ENCODE measurements at regions not wholly inside any gene's neighbourhood (a gene's known extent, or its start where the extent isn't known, plus 50 kb on each side); places are given as distances from the start of the nearest gene placed in this dataset.
A peak's percentile ranks its signal among the peaks of the same experiment; 100 is the strongest.

- DNase-seq (ENCODE audit: low spot score in 2 of 2) = no peak
- intact Hi-C loops (cut with DNase I) = loop anchor here (5.0 kb wide), 1 partner anchor 47 kb away; no protein-coding TSS in a partner anchor
- H3K9me3 ChIP-seq = no peaks in the 10 kb centered on the region
- peak overlapping the region in 1 of 2 donors; percentile 47 for H3K27ac ChIP-seq
- no peak for TF ChIP-seq CTCF (IDR thresholded peaks at IDR 0.05)
- no peak overlapping the region for H3K4me3 ChIP-seq
- H3K4me1 ChIP-seq = peaks cover 0 to 10% of the 10 kb centered on the region in 2 donors
- H3K27me3 ChIP-seq = no peaks in the 10 kb centered on the region
- H3K36me3 ChIP-seq = no peaks in the 10 kb centered on the region
Observed at GRCh38 chr2:41944220-41944880, 103.5 kb upstream of the PKDCC start.

GRCh38 chr2:41947701-41948396 is 100.0 kb upstream of the PKDCC start:
- intact Hi-C loops (cut with DNase I) = no loop called here

GRCh38 chr2:41948397-41948763 is 99.4 kb upstream of the PKDCC start:
- Histone ChIP-seq H3K27me3 (no peaks in the 10 kb centered on the region), H3K27ac (no peak overlapping the region), H3K9me3 (no peaks in the 10 kb centered on the region), H3K4me3 (no peak overlapping the region), H3K36me3 (no peaks in the 10 kb centered on the region), H3K4me1 (peaks cover 0 to 6% of the 10 kb centered on the region in 2 donors)
- TF ChIP-seq CTCF (IDR thresholded peaks at IDR 0.05) = no peak
- intact Hi-C loops (cut with DNase I) = no loop called here
- DNase-seq (ENCODE audit: low spot score in 2 of 2) = no peak

More at GRCh38 chr2:41947701-41948396, 100.0 kb upstream of the PKDCC start:
- TF ChIP-seq CTCF (IDR thresholded peaks at IDR 0.05) = no peak
- Histone ChIP-seq H3K9me3 (no peaks in the 10 kb centered on the region), H3K27ac (peak overlapping the region in 1 of 2 donors; percentile 15), H3K36me3 (no peaks in the 10 kb centered on the region), H3K27me3 (no peaks in the 10 kb centered on the region), H3K4me1 (peaks cover 0 to 7% of the 10 kb centered on the region in 2 donors), H3K4me3 (no peak overlapping the region)
- no peak for DNase-seq (ENCODE audit: low spot score in 2 of 2)

- Histone ChIP-seq H3K4me3 (no peak overlapping the region), H3K27me3 (no peaks in the 10 kb centered on the region), H3K27ac (no peak overlapping the region), H3K4me1 (peaks cover 0 to 2% of the 10 kb centered on the region in 2 donors), H3K36me3 (no peaks in the 10 kb centered on the region), H3K9me3 (no peaks in the 10 kb centered on the region)
- TF ChIP-seq CTCF (IDR thresholded peaks at IDR 0.05) = no peak
- DNase-seq (ENCODE audit: low spot score in 2 of 2) = no peak
- intact Hi-C loops (cut with DNase I) = no loop called here
Observed at GRCh38 chr2:41949091-41949882, 98.5 kb upstream of the PKDCC start.

- Histone ChIP-seq H3K36me3 (no peaks in the 10 kb centered on the region), H3K9me3 (no peaks in the 10 kb centered on the region), H3K4me1 (peaks cover 0 to 2% of the 10 kb centered on the region in 2 donors), H3K4me3 (no peak overlapping the region), H3K27me3 (no peaks in the 10 kb centered on the region), H3K27ac (no peak overlapping the region)
- no peak for DNase-seq (ENCODE audit: low spot score in 2 of 2)
- intact Hi-C loops (cut with DNase I) = no loop called here
- no peak for TF ChIP-seq CTCF (IDR thresholded peaks at IDR 0.05)
Observed at GRCh38 chr2:41949883-41950665, 97.7 kb upstream of the PKDCC start.

All from ascending aorta (tissue), 2 donors.